ENCODE measurements at regions not wholly inside any gene's neighbourhood (a gene's known extent, or its start where the extent isn't known, plus 50 kb on each side); places are given as distances from the start of the nearest gene placed in this dataset.

- TF ChIP-seq POLR2A (IDR thresholded peaks at IDR 0.05; ENCODE audit: low read depth, low read length) (no peak), PAX5 (IDR thresholded peaks at IDR 0.05; ENCODE audit: insufficient read depth, low read length, severe bottlenecking) (no peak)
Observed at GRCh38 chr2:216761133-216761532, 65.8 kb upstream of the IGFBP5 start.

All from GM12891 (cell line).